ENCODE measurements at regions not wholly inside any gene's neighbourhood (a gene's known extent, or its start where the extent isn't known, plus 50 kb on each side); places are given as distances from the start of the nearest gene placed in this dataset.

GRCh38 chr4:123256901-123257300 is 139.7 kb upstream of the SPRY1 start (continued):
- no peak for TF ChIP-seq EZH2phosphoT487 (IDR thresholded peaks at IDR 0.05; ENCODE audit: borderline replicate concordance, low read depth)
- no peak for TF ChIP-seq RFX5 (IDR thresholded peaks at IDR 0.05; ENCODE audit: low read length)
- TF ChIP-seq FOSL2 (IDR thresholded peaks at IDR 0.05; ENCODE audit: borderline replicate concordance, low read depth) = no peak
- TF ChIP-seq USF1 (IDR thresholded peaks at IDR 0.05; ENCODE audit: borderline replicate concordance, low read depth) = no peak
- TF ChIP-seq TAF1 (IDR thresholded peaks at IDR 0.05; ENCODE audit: borderline replicate concordance, low read depth, low read length) = no peak
- TF ChIP-seq PBX3 (IDR thresholded peaks at IDR 0.05) = no peak
- no peak for TF ChIP-seq FOXJ3 (CRISPR knock-in tag; IDR thresholded peaks at IDR 0.05)
- no peak for TF ChIP-seq FOXM1 (IDR thresholded peaks at IDR 0.05; ENCODE audit: low read depth)

GRCh38 chr4:123257591-123257990 is 139.0 kb upstream of the SPRY1 start:
- Histone ChIP-seq H3K4me1 (ENCODE audit: control insufficient read depth in 1 of 2, insufficient read depth in 2 of 2, low read depth in 1 of 2, low read length in 1 of 2) (peaks cover 0 to 7% of the 10 kb centered on the region in 2 experiments; a peak in 3 of 4 replicates), H3K9me3 (no peaks in the 10 kb centered on the region), H4K20me1 (ENCODE audit: insufficient read depth) (no peaks in the 10 kb centered on the region), H3K4me3 (ENCODE audit: low read depth in 2 of 2, low read length in 1 of 2) (no peak overlapping the region), H3K36me3 (replicated peaks in 1 of 2; ENCODE audit: control insufficient read depth in 1 of 2, insufficient read depth in 2 of 2, low read length in 1 of 2) (peaks cover 4 to 6% of the 10 kb centered on the region in 2 experiments), H2AFZ (ENCODE audit: low read depth) (no peak overlapping the region), H3F3A (replicated peaks; ENCODE audit: insufficient read depth) (no peaks in the 10 kb centered on the region), H3K27me3 (ENCODE audit: insufficient read depth) (no peaks in the 10 kb centered on the region), H3K79me2 (ENCODE audit: insufficient read depth) (peaks cover 3% of the 10 kb centered on the region; the same call in 1 of the 2 replicates), H3K27ac (ENCODE audit: low read depth in 2 of 2, low read length in 1 of 2) (no peak overlapping the region), H3K4me2 (no peak overlapping the region), H3K9ac (no peak overlapping the region), H3K9me2 (no peaks in the 10 kb centered on the region)
- TF ChIP-seq NFIC (IDR thresholded peaks at IDR 0.05; ENCODE audit: borderline replicate concordance) (no peak), MAX (IDR thresholded peaks at IDR 0.05; ENCODE audit: low read depth) (no peak), RFX5 (IDR thresholded peaks at IDR 0.05; ENCODE audit: low read length) (no peak), PBX3 (IDR thresholded peaks at IDR 0.05) (no peak), TCF12 (IDR thresholded peaks at IDR 0.05) (no peak), TEAD4 (IDR thresholded peaks at IDR 0.05; ENCODE audit: borderline replicate concordance, insufficient read depth) (no peak), IRF3 (IDR thresholded peaks at IDR 0.05; ENCODE audit: low read depth, low read length) (no peak), CHD2 (IDR thresholded peaks at IDR 0.05; ENCODE audit: low read length, partially characterized antibody) (no peak), CTCF (IDR thresholded peaks at IDR 0.05) (no peak), NRF1 (IDR thresholded peaks at IDR 0.05; ENCODE audit: low read depth, low read length) (no peak), YY1 (IDR thresholded peaks at IDR 0.05; ENCODE audit: low read depth) (no peak), EP300 (IDR thresholded peaks at IDR 0.05; ENCODE audit: borderline replicate concordance in 1 of 2, low read depth in 1 of 2, low read length in 1 of 2) (no peak), JUND (IDR thresholded peaks at IDR 0.05) (no peak), GATA2 (CRISPR knock-in tag; IDR thresholded peaks at IDR 0.05) (no peak), RAD21 (IDR thresholded peaks at IDR 0.05; ENCODE audit: low read length) (no peak)
- WGBS (ENCODE audit: low lambda C conversion rate) = 94% methylated on average over 4 of the region's 4 CpGs
- no peak for DNase-seq
- ChIA-PET CTCF (no interaction called here), POLR2A (no interaction called here)

Measured in SK-N-SH (cell line).